ENCODE measurements at regions not wholly inside any gene's neighbourhood (a gene's known extent, or its start where the extent isn't known, plus 50 kb on each side); places are given as distances from the start of the nearest gene placed in this dataset.

DNA sequence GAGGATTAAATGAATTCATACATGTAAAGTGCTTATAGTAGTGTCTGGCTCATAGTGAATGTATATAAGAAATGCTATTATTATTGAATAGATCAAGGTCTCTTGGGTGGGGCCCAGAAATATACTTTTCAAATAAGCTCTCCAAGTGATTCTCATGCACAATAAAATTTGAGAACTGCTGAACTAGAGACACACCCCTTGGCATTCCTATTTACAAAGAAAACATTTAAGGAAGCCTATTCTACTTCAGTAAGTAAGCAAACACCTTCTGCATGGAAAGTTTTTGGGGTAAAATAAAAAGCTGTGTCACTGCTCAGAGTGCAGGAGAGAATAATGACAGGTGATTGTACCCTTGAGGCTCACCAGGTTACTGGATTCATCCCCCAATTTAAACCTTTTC is 75.2 kb downstream of the EOMES start:
- no peak for FAIRE-seq
- no peaks in the 10 kb centered on the region for H3K36me3 ChIP-seq (replicated peaks in 1 of 2; ENCODE audit: control insufficient read depth in 1 of 2, insufficient read depth in 2 of 2, low read length in 2 of 2)
- TF ChIP-seq HOXA3 (CRISPR knock-in tag; IDR thresholded peaks at IDR 0.05): no peak
- TF ChIP-seq, protein P1, sequence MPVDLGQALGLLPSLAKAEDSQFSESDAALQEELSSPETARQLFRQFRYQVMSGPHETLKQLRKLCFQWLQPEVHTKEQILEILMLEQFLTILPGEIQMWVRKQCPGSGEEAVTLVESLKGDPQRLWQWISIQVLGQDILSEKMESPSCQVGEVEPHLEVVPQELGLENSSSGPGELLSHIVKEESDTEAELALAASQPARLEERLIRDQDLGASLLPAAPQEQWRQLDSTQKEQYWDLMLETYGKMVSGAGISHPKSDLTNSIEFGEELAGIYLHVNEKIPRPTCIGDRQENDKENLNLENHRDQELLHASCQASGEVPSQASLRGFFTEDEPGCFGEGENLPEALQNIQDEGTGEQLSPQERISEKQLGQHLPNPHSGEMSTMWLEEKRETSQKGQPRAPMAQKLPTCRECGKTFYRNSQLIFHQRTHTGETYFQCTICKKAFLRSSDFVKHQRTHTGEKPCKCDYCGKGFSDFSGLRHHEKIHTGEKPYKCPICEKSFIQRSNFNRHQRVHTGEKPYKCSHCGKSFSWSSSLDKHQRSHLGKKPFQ (CRISPR knock-in tag; IDR thresholded peaks at IDR 0.05; ENCODE audit: insufficient replicate concordance): no peak
- TF ChIP-seq ZNF660 (CRISPR knock-in tag; IDR thresholded peaks at IDR 0.05; ENCODE audit: borderline replicate concordance, low read depth): no peak
- no peak for TF ChIP-seq ZNF572 (CRISPR knock-in tag; IDR thresholded peaks at IDR 0.05)
- TF ChIP-seq AGO2 (optimal IDR thresholded peaks at IDR 0.05; ENCODE audit: low read depth, low read length): no peak
- no peak for TF ChIP-seq ZNF138 (CRISPR knock-in tag; IDR thresholded peaks at IDR 0.05; ENCODE audit: low read depth)
- no peak for TF ChIP-seq ZNF546 (CRISPR knock-in tag; conservative IDR thresholded peaks at IDR 0.05)
- no peak for TF ChIP-seq SMARCC2 (IDR thresholded peaks at IDR 0.05)
- no peak for TF ChIP-seq ZNF776 (CRISPR knock-in tag; IDR thresholded peaks at IDR 0.05)
- TF ChIP-seq PRPF4 (IDR thresholded peaks at IDR 0.05; ENCODE audit: low read depth, low read length, poor library complexity, severe bottlenecking): no peak
- TF ChIP-seq, protein P2, sequence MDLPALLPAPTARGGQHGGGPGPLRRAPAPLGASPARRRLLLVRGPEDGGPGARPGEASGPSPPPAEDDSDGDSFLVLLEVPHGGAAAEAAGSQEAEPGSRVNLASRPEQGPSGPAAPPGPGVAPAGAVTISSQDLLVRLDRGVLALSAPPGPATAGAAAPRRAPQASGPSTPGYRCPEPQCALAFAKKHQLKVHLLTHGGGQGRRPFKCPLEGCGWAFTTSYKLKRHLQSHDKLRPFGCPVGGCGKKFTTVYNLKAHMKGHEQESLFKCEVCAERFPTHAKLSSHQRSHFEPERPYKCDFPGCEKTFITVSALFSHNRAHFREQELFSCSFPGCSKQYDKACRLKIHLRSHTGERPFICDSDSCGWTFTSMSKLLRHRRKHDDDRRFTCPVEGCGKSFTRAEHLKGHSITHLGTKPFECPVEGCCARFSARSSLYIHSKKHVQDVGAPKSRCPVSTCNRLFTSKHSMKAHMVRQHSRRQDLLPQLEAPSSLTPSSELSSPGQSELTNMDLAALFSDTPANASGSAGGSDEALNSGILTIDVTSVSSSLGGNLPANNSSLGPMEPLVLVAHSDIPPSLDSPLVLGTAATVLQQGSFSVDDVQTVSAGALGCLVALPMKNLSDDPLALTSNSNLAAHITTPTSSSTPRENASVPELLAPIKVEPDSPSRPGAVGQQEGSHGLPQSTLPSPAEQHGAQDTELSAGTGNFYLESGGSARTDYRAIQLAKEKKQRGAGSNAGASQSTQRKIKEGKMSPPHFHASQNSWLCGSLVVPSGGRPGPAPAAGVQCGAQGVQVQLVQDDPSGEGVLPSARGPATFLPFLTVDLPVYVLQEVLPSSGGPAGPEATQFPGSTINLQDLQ (CRISPR knock-in tag; IDR thresholded peaks at IDR 0.05): no peak
- TF ChIP-seq, protein P3, sequence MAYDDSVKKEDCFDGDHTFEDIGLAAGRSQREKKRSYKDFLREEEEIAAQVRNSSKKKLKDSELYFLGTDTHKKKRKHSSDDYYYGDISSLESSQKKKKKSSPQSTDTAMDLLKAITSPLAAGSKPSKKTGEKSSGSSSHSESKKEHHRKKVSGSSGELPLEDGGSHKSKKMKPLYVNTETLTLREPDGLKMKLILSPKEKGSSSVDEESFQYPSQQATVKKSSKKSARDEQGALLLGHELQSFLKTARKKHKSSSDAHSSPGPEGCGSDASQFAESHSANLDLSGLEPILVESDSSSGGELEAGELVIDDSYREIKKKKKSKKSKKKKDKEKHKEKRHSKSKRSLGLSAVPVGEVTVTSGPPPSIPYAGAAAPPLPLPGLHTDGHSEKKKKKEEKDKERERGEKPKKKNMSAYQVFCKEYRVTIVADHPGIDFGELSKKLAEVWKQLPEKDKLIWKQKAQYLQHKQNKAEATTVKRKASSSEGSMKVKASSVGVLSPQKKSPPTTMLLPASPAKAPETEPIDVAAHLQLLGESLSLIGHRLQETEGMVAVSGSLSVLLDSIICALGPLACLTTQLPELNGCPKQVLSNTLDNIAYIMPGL (CRISPR knock-in tag; IDR thresholded peaks at IDR 0.05; ENCODE audit: borderline replicate concordance in 1 of 2, low read depth in 1 of 2): no peak
- TF ChIP-seq SRF (IDR thresholded peaks at IDR 0.05; ENCODE audit: low read depth, low read length): no peak
- no peak for TF ChIP-seq ZFY (CRISPR knock-in tag; IDR thresholded peaks at IDR 0.05)
- TF ChIP-seq ZNF782 (CRISPR knock-in tag; IDR thresholded peaks at IDR 0.05; ENCODE audit: borderline replicate concordance): no peak
- H3K9ac ChIP-seq (ENCODE audit: insufficient read depth, low read depth, low read length): no peak overlapping the region
- H2AFZ ChIP-seq (ENCODE audit: low read length): no peak overlapping the region
- H4K20me1 ChIP-seq (ENCODE audit: insufficient read depth, low read length): no peaks in the 10 kb centered on the region
- peaks cover 30% of the 10 kb centered on the region for H3K4me1 ChIP-seq (ENCODE audit: insufficient read depth, low read length)
- H3K27me3 ChIP-seq (ENCODE audit: control insufficient read depth in 1 of 2, insufficient read depth in 2 of 2, low read length in 2 of 2): no peaks in the 10 kb centered on the region; a peak in 1 of 5 replicates
- in situ Hi-C loops (cut with HindIII; ENCODE audit: extremely low pct_ligation_motif_present, low pct_unique_long_range_greater_than_20kb) (no loop called here), intact Hi-C loops (cut with micrococcal nuclease; ENCODE audit: unreplicated experiment) (no loop called here)
- no peaks in the 10 kb centered on the region for H3K9me3 ChIP-seq (ENCODE audit: low read length)
- ChIA-PET POLR2A (no interaction called here), CTCF (ENCODE audit: low intra/inter-chr PET ratio, low total read pairs) (no interaction called here)
- no peak for ATAC-seq
- no peak overlapping the region for H3K27ac ChIP-seq (ENCODE audit: extremely low read length, insufficient read depth, low read length)
- BruUV-seq (replicated peaks): no TSS peak
- no peaks in the 10 kb centered on the region for H3K79me2 ChIP-seq (ENCODE audit: insufficient read depth, low read length)
- no peak for DNase-seq (ENCODE audit: low spot score)
- H3K4me2 ChIP-seq (ENCODE audit: low read depth, low read length): no peak overlapping the region
- no peak overlapping the region for H3K4me3 ChIP-seq (replicated peaks in 1 of 3; ENCODE audit: insufficient read depth in 1 of 3, low read depth in 2 of 3, low read length in 3 of 3)
